ENCODE measurements at regions not wholly inside any gene's neighbourhood (a gene's known extent, or its start where the extent isn't known, plus 50 kb on each side); places are given as distances from the start of the nearest gene placed in this dataset.
A peak's percentile ranks its signal among the peaks of the same experiment; 100 is the strongest.

DNA sequence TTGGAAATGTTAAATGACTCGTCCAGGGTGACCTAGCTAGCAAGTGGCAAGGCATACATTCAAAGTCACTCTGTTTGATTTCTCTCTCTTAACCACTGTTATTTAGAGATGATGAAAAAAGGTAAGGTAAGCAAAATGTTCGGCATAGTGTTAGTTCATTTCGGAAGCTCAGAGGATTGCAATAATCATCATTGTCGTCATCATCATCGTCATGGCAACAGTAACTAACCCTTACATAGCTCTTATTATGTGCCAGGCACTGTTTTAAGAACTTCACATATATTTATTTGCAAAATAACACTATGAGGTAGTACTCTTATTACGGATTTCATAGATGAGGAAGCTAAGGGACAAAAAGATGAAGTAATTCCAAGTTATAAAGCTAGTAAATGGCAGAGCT, 292.7 kb upstream of the CXCR4 start:
- H3K4me1 Mint-ChIP-seq = peaks cover 13% of the 10 kb centered on the region
- no peaks in the 10 kb centered on the region for H3K36me3 Mint-ChIP-seq
- no peaks in the 10 kb centered on the region for H3K9me3 Mint-ChIP-seq
- no peak overlapping the region for H3K4me3 Mint-ChIP-seq
- H3K27me3 Mint-ChIP-seq = peaks cover 21% of the 10 kb centered on the region
- no peak for ATAC-seq
- no peak overlapping the region for H3K27ac Mint-ChIP-seq

DNA sequence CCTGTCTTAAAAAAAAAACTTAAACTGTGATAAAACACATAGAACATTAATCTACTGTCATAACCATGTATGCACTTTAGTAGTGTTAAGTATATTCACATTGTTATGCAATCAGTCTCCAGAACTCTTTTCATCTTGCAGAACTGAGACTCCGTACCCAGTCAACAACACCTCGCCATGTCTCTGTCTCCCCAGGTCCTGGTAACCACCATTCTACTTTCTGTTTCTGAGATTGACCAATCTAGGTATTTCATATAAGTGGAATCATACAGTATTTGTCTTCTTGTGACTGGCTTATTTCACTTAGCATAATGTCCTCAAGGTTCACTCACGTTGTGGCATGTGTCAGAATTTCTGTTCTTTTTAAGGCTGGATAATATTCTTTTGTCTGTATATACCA, 290.8 kb upstream of the CXCR4 start:
- Mint-ChIP-seq H3K27ac (no peak overlapping the region), H3K27me3 (peaks cover 34% of the 10 kb centered on the region), H3K36me3 (no peaks in the 10 kb centered on the region), H3K4me1 (peaks cover 13% of the 10 kb centered on the region), H3K9me3 (no peaks in the 10 kb centered on the region), H3K4me3 (no peak overlapping the region)
- ATAC-seq = no peak

DNA sequence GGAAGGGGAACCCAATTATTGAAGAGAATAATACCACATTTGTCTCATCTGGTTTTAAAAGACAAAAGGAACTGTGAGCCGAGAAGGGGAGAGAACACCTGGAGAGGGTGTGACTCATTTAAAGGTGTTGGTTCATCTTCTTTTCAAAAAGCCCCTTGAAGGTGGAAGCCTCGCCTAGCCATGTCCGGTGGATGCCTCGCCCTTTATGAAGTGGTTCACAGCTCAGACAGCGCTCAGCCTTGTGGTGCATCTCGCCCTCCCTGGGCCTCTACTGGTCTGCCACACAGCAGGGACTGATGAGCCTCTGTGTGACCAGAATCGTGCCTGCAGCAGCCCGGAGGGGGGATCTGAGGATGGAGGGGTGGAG, 290.0 kb upstream of the CXCR4 start:
- H3K27me3 Mint-ChIP-seq = peaks cover 36% of the 10 kb centered on the region
- no peak overlapping the region for H3K27ac Mint-ChIP-seq
- no peak overlapping the region for H3K4me3 Mint-ChIP-seq
- no peak for ATAC-seq
- no peaks in the 10 kb centered on the region for H3K9me3 Mint-ChIP-seq
- H3K4me1 Mint-ChIP-seq = peaks cover 13% of the 10 kb centered on the region
- H3K36me3 Mint-ChIP-seq = no peaks in the 10 kb centered on the region

DNA sequence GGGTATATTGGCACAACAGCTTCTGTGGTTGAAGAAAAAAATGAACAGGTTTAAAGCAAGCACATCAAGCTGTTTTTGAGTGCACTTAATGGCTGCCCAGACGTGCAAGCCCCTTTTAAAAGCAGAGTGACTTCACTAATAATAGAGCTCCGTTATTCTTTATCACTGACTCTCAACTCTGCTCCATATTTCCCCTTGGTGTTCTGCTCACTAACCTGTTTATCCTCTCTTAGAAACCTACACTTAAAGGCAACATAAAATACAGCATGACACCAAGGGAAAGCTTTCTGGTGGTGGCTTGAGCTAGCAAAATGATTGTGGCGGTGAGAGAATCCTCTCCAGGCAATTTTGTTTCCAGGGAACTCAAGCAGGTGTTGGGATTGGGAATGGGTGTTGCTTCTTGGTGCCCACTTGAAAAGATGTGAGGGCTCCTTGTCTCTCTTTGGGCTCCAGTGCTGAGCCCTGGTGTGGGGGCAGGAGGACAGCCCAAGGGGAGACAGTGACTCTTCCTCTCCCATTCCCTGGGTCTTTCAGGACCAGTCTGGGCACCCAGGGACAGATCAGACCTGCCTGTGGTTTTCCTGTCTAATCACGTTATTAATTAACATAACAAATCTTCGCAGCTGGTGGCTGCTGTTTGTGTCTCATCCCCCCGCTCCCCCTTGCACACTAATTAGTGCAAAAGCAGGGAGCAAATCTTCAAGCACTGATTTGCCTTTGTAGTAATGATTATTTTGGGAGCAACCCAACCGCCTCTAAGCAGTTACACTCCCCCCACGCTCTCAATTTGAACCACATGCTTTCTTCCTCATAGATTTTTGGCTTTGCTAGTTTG, 289.4 kb upstream of the CXCR4 start:
- H3K36me3 Mint-ChIP-seq = no peaks in the 10 kb centered on the region
- peaks cover 13% of the 10 kb centered on the region for H3K4me1 Mint-ChIP-seq
- H3K27me3 Mint-ChIP-seq = peaks cover 36% of the 10 kb centered on the region
- no peak overlapping the region for H3K4me3 Mint-ChIP-seq
- no peak for ATAC-seq
- H3K27ac Mint-ChIP-seq = no peak overlapping the region
- H3K9me3 Mint-ChIP-seq = no peaks in the 10 kb centered on the region

DNA sequence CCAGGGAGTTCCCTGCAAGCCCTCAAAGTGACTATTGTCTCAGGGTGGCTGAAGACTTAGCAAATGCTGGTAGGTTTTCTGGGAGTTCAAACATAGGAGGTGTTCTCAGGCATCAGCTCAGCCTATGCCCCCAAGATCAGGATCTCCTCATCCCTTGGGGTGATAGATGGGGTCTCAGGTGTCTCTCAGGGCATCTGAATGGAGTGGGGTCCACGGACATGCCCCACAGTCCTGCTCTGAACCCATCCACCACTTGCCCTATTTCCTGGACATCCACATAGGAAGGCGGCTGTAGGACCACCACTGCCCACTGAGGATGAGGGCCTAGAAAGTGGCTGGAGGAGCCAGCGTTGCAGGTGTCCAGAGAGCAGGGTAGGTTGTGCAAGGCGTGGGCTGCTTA, 287.0 kb upstream of the CXCR4 start:
- H3K4me3 Mint-ChIP-seq = no peak overlapping the region
- H3K4me1 Mint-ChIP-seq = peaks cover 13% of the 10 kb centered on the region
- no peaks in the 10 kb centered on the region for H3K36me3 Mint-ChIP-seq
- no peak overlapping the region for H3K27ac Mint-ChIP-seq
- ATAC-seq = no peak
- no peaks in the 10 kb centered on the region for H3K9me3 Mint-ChIP-seq
- H3K27me3 Mint-ChIP-seq = peaks cover 36% of the 10 kb centered on the region

DNA sequence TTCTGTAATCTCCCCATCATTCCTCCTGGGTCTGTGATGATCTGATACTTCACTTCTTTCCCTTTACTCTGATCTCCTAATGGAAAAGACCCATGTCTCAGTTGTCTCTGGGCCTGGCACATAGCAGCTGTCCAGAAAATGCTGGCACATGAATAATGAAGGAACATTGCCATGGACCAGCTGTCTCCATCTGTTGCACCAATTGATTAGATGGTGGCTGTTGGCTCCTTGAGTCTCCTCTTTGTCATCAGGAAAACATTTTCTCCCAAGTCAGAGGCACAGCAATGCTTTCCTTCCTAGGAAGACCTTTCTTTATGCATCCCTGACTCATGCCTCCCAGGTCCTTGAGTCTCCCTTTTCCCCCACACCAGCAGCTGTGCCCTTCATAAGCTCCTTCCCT, 286.2 kb upstream of the CXCR4 start:
- Mint-ChIP-seq H3K4me1 (peaks cover 13% of the 10 kb centered on the region), H3K9me3 (no peaks in the 10 kb centered on the region), H3K36me3 (no peaks in the 10 kb centered on the region), H3K4me3 (no peak overlapping the region), H3K27me3 (peaks cover 35% of the 10 kb centered on the region), H3K27ac (no peak overlapping the region)
- ATAC-seq = no peak

DNA sequence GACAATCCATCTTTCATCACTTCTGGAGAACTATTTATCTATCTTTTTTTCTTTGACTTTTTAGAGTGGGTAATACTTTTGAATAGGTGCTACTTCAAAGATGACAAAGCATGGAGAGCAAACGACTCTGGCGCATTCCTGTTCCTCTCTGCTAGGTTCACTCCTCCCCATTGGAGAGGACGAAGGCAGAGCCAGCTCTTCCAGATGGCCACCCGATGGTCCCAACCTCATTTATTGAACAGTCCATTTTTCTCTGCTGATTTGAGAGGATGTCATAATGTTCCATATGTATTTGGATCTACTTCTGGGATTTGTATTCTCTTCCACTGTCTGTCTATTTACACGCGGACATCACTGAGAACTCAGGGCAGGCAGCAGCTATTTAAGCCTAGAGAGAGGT, 284.3 kb upstream of the CXCR4 start:
- Mint-ChIP-seq H3K27ac (no peak overlapping the region), H3K4me3 (no peak overlapping the region), H3K4me1 (no peaks in the 10 kb centered on the region), H3K36me3 (no peaks in the 10 kb centered on the region), H3K9me3 (no peaks in the 10 kb centered on the region), H3K27me3 (peaks cover 16% of the 10 kb centered on the region)
- ATAC-seq = no peak

DNA sequence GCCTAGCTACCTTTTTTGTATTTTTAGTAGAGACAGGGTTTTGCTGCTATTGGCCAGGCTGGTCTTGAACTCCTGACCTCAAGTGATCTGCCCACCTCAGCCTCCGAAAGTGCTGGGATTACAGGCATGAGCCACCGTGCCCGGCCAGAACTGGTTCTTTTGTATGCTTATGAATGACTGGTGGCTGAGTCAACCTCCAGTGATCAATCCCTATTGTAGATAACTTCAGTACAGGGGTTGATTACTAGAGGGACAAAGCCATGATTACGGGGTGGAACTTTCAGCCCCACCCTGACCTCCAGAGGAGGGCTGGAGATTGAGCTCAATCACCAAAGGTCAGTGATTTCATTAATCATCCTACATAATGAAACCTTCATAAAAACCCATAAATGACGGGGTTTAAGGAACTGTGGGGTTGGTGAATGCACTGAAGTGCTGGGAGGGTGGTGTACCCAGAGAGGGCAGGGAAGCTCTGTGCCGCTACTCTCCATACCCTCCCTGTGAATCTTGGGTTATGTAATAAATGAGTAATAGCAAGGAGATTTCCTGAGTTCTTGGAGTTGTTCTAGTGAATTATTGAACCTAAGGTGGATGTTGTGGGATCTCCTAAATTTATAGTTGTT, 281.8 kb upstream of the CXCR4 start:
- no peak for ATAC-seq
- H3K36me3 Mint-ChIP-seq = no peaks in the 10 kb centered on the region
- no peaks in the 10 kb centered on the region for H3K9me3 Mint-ChIP-seq
- H3K27ac Mint-ChIP-seq = no peak overlapping the region
- peaks cover 11% of the 10 kb centered on the region for H3K4me1 Mint-ChIP-seq
- H3K4me3 Mint-ChIP-seq = no peak overlapping the region
- H3K27me3 Mint-ChIP-seq = peaks cover 12% of the 10 kb centered on the region

DNA sequence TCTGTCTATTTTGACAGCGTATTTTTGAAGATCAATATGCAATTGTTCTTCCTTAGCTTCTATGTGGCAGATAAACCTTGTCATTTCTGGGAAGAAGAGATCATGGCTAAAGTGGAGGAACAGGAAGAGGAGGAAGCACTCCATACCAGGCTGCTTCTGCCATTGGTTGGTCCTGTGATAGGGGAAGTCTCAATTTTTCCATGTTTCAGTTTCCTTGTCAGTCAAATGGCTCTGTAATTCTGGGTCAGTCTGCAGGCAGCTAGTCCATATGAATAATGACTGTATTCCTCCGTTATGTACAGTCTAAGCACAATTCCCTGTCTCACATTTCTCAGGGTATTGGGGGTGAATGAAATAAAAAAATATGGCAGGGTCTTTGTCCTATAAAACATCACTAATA, 277.6 kb upstream of the CXCR4 start:
- Mint-ChIP-seq H3K4me3 (no peak overlapping the region), H3K36me3 (no peaks in the 10 kb centered on the region), H3K27ac (peak overlapping the region; percentile 85), H3K27me3 (no peaks in the 10 kb centered on the region), H3K9me3 (no peaks in the 10 kb centered on the region), H3K4me1 (peaks cover 48% of the 10 kb centered on the region)
- ATAC-seq = no peak

DNA sequence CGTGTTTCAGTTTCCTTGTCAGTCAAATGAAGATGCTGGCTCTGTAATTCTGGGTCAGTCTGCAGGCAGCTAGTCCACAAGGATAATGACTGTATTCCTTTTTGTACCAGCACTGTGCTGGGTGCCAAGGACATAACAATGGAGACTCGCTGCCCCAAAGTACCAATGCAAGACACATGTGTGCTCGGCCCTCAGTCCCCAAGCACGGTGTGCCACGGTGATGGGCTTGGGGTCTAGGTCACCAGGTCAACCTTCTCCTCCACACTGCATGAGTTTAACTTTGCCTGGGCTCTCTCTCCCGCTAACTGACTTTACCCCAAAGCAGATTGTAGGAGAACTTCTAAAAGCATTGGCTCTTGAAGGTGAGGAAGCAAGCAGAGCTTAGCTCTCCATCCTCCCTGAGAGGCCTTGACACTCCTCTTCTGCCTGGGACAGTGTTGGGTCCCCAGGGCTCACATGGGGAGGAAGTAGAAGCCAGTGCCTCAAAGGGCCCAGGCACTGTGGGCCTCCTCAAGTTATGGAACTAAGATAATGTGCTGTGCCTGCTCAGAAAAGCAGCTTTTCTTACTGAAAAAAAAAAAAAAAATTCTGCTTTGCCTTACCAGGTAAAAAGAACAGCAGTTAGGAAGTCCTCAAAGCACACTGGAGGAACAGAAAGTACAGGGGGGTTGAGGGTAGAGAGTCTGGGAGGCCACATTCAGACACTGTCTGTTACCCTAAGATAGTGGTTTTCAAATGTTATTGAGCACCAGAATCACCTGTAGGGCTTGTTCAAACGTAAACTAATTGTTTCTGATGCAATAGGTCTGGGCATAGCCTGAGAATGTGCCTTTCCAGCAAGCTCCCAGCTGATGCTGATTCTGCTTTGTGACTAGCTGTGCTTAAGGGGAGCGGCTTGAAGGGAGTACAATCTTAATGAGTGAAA, 276.4 kb upstream of the CXCR4 start:
- Mint-ChIP-seq H3K4me1 (peaks cover 60% of the 10 kb centered on the region), H3K4me3 (no peak overlapping the region), H3K27ac (peak overlapping the region; percentile 85), H3K36me3 (no peaks in the 10 kb centered on the region), H3K27me3 (no peaks in the 10 kb centered on the region), H3K9me3 (no peaks in the 10 kb centered on the region)
- ATAC-seq = peak; percentile 85

DNA sequence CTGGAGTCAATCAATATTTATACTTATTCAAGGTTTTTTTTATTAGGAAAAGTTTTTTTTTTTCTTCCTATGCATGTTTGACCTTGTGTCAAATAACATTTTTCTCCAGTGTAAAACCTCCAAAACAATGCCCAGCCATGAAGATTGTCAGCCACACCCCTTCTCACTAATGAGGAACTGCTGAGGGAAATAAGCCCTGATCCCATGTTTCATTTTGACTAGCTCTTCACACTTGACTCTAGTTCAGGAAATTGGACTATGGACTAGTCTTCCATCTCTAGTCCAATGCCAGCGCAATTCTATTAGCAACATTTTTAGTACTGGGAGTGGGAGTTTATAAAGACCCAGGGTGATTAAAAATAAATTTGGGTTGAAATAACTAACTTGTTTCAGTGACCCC, 275.6 kb upstream of the CXCR4 start:
- Mint-ChIP-seq H3K4me1 (peaks cover 64% of the 10 kb centered on the region), H3K27ac (peak overlapping the region; percentile 85), H3K4me3 (no peak overlapping the region), H3K36me3 (no peaks in the 10 kb centered on the region), H3K27me3 (no peaks in the 10 kb centered on the region), H3K9me3 (no peaks in the 10 kb centered on the region)
- no peak for ATAC-seq

DNA sequence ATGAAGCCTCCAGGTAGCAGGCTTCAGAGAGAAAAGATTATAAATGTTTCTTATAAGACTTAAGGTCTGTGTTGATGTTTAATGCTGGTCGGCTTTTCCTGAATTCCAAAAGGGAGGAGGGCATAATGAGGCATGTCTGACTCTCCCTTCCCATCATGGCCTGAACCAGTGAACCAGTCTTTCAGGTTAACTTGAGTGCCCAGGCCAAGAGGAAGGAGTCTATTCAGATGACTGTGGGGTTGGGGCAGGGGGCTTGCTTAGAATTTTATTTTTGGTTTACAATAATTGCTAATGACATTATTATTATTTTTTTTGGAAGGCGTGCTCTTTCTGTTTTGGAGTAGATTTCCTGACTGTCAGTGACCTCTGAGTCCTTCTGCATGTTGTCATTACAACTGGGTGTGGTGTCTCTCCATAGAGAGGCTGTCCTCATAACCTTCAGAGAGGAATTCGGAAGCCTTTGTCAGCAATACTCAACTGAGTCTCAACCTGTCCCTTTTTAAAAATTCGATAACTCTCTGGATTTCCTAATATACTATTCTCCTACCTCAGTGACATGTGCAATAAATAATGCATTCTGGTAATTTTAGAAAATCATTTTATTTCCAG, 275.1 kb upstream of the CXCR4 start:
- no peaks in the 10 kb centered on the region for H3K36me3 Mint-ChIP-seq
- no peaks in the 10 kb centered on the region for H3K27me3 Mint-ChIP-seq
- ATAC-seq = no peak
- H3K27ac Mint-ChIP-seq = peak overlapping the region; percentile 85
- H3K9me3 Mint-ChIP-seq = no peaks in the 10 kb centered on the region
- H3K4me1 Mint-ChIP-seq = peaks cover 64% of the 10 kb centered on the region
- H3K4me3 Mint-ChIP-seq = no peak overlapping the region

DNA sequence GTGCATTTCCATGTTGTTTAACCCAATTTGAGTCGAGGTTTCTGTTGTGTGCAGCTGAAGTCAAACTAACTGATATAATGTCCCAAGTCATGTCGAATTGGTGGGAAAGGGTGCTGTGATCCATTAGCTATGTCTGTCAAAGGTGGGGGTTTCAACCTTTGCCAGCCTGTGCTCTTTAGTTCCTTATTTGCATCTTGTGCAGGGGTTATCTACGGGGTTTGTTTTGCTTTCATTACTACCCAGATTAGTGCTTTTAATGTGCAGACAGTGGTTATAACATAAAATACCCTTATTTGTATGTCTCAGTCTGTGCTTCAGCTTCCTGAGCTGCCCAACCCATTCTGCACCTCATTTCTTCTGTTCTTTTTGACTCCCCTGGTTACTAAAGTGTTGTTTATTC, 271.9 kb upstream of the CXCR4 start:
- H3K9me3 Mint-ChIP-seq = no peaks in the 10 kb centered on the region
- H3K27ac Mint-ChIP-seq = peak overlapping the region; percentile 86
- peak; percentile 89 for ATAC-seq
- peaks cover 55% of the 10 kb centered on the region for H3K4me1 Mint-ChIP-seq
- H3K27me3 Mint-ChIP-seq = no peaks in the 10 kb centered on the region
- peak overlapping the region; percentile 65 for H3K4me3 Mint-ChIP-seq
- H3K36me3 Mint-ChIP-seq = no peaks in the 10 kb centered on the region

DNA sequence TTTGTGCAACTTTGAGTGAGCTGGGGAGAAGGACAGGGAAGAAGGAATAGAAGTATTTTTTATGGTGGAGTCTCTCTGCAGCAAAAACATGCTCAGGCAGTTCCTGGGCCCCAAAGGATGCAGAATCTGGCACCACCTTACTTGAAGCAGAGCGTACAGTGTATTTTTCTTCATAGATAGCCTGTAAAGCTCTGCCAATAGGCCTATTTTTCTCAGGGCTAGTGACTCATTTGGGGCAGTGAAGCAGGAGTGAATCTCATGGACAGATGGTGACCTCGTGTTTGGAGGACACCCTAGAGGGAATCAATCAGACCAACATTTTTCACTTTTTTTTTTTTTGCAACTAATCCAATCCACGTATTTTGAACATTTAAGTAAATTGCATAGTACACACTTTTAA, 268.1 kb upstream of the CXCR4 start:
- no peaks in the 10 kb centered on the region for H3K36me3 Mint-ChIP-seq
- no peaks in the 10 kb centered on the region for H3K9me3 Mint-ChIP-seq
- no peak overlapping the region for H3K27ac Mint-ChIP-seq
- H3K27me3 Mint-ChIP-seq = no peaks in the 10 kb centered on the region
- H3K4me3 Mint-ChIP-seq = no peak overlapping the region
- H3K4me1 Mint-ChIP-seq = peaks cover 60% of the 10 kb centered on the region
- no peak for ATAC-seq

Measured in stimulated activated memory B cell treated with anti-CD40 and anti-IgM and Interleukin-4, amounts not matched to agents 10 μg/mL and 1 μg/mL and 100 μg/mL, for 72 hours (primary cell).